H1 (cell line): ENCODE measurements at regions not wholly inside any gene's neighbourhood (a gene's known extent, or its start where the extent isn't known, plus 50 kb on each side); places are given as distances from the start of the nearest gene placed in this dataset.

Experiments
- CTCF ChIA-PET: fragments of 300-600 bp; sonication (Branson Sonifier 250); formaldehyde crosslinking; loops from one replicate; lab custom pipeline; 2021; ENCODE audit not compliant: partially characterized antibody; lab: Charles Lee
- POLR2A ChIA-PET: fragments of 300-600 bp; sonication (Branson Sonifier 250); formaldehyde crosslinking; loops from one replicate; lab custom pipeline; 2021; ENCODE audit warnings: inconsistent platforms; ENCODE audit not compliant: partially characterized antibody; lab: Charles Lee
- DNase-seq, 2 experiments: peaks; one replicate each; pipeline versions ENCODE4 v3.0.0 to v3.0.0-alpha.2; 2010 to 2022; ENCODE audit warnings: low spot score in 2 of 2, low read depth in 1 of 2, mixed read lengths in 1 of 2
- FAIRE-seq: peaks from 2 replicates; lab custom pipeline; 2011; peaks lifted over from hg19 to GRCh38; lab: Jason Lieb, UNC
- H2AFZ ChIP-seq: 2 replicates; pipeline ENCODE4 v1.8.1; 2012; ENCODE audit warnings: low read length, inconsistent platforms
- H2AK5ac ChIP-seq: 2 replicates; pipeline ENCODE4 v1.6.1; 2013; ENCODE audit warnings: low read depth, low read length
- H2BK120ac ChIP-seq: replicated peaks from 2 replicates; pipeline ENCODE3; 2013; ENCODE audit warnings: low read depth, low read length, inconsistent platforms
- H2BK12ac ChIP-seq: 2 replicates; pipeline ENCODE4 v1.6.1; 2013; ENCODE audit warnings: low read depth, low read length
- H2BK15ac ChIP-seq: 2 replicates; pipeline ENCODE4 v1.6.1; 2013; ENCODE audit warnings: low read length
- H2BK20ac ChIP-seq: 2 replicates; pipeline ENCODE4 v1.6.1; 2013; ENCODE audit warnings: low read length
- H2BK5ac ChIP-seq: 2 replicates; pipeline ENCODE4 v1.6.1; 2013; ENCODE audit warnings: low read depth, low read length
- H3K14ac ChIP-seq: 2 replicates; pipeline ENCODE4 v1.6.1; 2013; ENCODE audit warnings: inconsistent platforms; ENCODE audit not compliant: insufficient read length
- H3K18ac ChIP-seq: 2 replicates; pipeline ENCODE4 v1.6.1; 2013; ENCODE audit warnings: low read length; ENCODE audit errors: extremely low read depth
- H3K23ac ChIP-seq: 2 replicates; pipeline ENCODE4 v1.6.1; 2013; ENCODE audit warnings: inconsistent platforms; ENCODE audit not compliant: insufficient read length
- H3K23me2 ChIP-seq: 2 replicates; pipeline ENCODE4 v1.6.1; 2013; ENCODE audit warnings: low read depth, low read length
- H3K27ac ChIP-seq: 2 replicates; pipeline ENCODE4 v1.6.1; 2011; ENCODE audit warnings: low read depth, low read length, inconsistent platforms
- H3K27me3 ChIP-seq, 4 experiments: replicated peaks in 1 of 4; 1 replicate in 1 of 4; 2 replicates in 3 of 4; pipeline versions ENCODE4 v1.6.1 to v1.8.1; 2011 to 2013; ENCODE audit warnings: low read length in 3 of 4, mild to moderate bottlenecking in 3 of 4, inconsistent platforms in 2 of 4, mixed read lengths in 2 of 4, moderate library complexity in 1 of 4; ENCODE audit not compliant: control insufficient read depth in 3 of 4, insufficient read depth in 3 of 4; ENCODE audit errors: extremely low read depth in 1 of 4
- H3K36me3 ChIP-seq, 4 experiments: 2 replicates each; pipeline versions ENCODE4 v1.6.1 to v1.8.1; 2011 to 2013; ENCODE audit warnings: mild to moderate bottlenecking in 4 of 4, low read length in 3 of 4, moderate library complexity in 2 of 4, control low read depth in 1 of 4, inconsistent platforms in 1 of 4; ENCODE audit not compliant: insufficient read depth in 4 of 4, control insufficient read depth in 2 of 4
- H3K4ac ChIP-seq: replicated peaks from 2 replicates; pipeline ENCODE3; 2013; ENCODE audit warnings: low read length, low read depth, mixed read lengths, inconsistent platforms; ENCODE audit not compliant: insufficient read length
- H3K4me1 ChIP-seq, 4 experiments: replicated peaks in 1 of 4; 1 replicate in 1 of 4; 2 replicates in 3 of 4; pipeline versions ENCODE4 v1.6.1 to v1.8.1; 2011 to 2013; ENCODE audit warnings: low read length in 3 of 4, inconsistent platforms in 2 of 4, mixed read lengths in 1 of 4; ENCODE audit not compliant: insufficient read depth in 4 of 4, control insufficient read depth in 3 of 4
- H3K4me2 ChIP-seq, 2 experiments: 2 replicates each; pipeline versions ENCODE4 v1.6.1 to v1.8.1; 2011 to 2013; ENCODE audit warnings: low read depth in 2 of 2, low read length in 2 of 2, control low read depth in 1 of 2, inconsistent platforms in 1 of 2, mild to moderate bottlenecking in 1 of 2; ENCODE audit not compliant: insufficient read depth in 1 of 2
- H3K4me3 ChIP-seq, 4 experiments: fragments of 200-600, 300-600 bp in 1 of 4; sonication (generic), shearing (Covaris generic), sonication (Bioruptor Twin) in 1 of 4; 2 replicates each; pipeline versions ENCODE4 v1.5.1 to v1.8.1; 2011 to 2016; ENCODE audit warnings: low read length in 4 of 4, low read depth in 3 of 4, control low read depth in 2 of 4, inconsistent platforms in 2 of 4, mild to moderate bottlenecking in 2 of 4, mixed read lengths in 1 of 4, moderate library complexity in 1 of 4; ENCODE audit not compliant: insufficient read depth in 2 of 4; ENCODE audit errors: extremely low read depth in 1 of 4
- H3K56ac ChIP-seq: replicated peaks from 2 replicates; pipeline ENCODE3; 2013; ENCODE audit warnings: low read depth, mild to moderate bottlenecking, mixed read lengths, low read length, inconsistent platforms; ENCODE audit not compliant: insufficient read length
- H3K79me1 ChIP-seq: 2 replicates; pipeline ENCODE4 v1.6.1; 2013; ENCODE audit warnings: low read depth, low read length, control low read depth
- H3K79me2 ChIP-seq, 2 experiments: 2 replicates each; pipeline versions ENCODE4 v1.6.1 to v1.8.1; 2012 to 2013; ENCODE audit warnings: low read length in 2 of 2, mild to moderate bottlenecking in 2 of 2, inconsistent platforms in 1 of 2; ENCODE audit not compliant: insufficient read depth in 2 of 2, control insufficient read depth in 1 of 2
- H3K9ac ChIP-seq, 4 experiments: replicated peaks in 1 of 4; 1 replicate in 1 of 4; 2 replicates in 3 of 4; pipeline versions ENCODE4 v1.6.1 to v1.8.1; 2011 to 2013; ENCODE audit warnings: low read depth in 3 of 4, low read length in 3 of 4, control low read depth in 2 of 4, mild to moderate bottlenecking in 2 of 4, moderate library complexity in 2 of 4, inconsistent platforms in 1 of 4; ENCODE audit errors: extremely low read depth in 1 of 4
- H3K9me3 ChIP-seq, 2 experiments: 2 replicates each; pipeline versions ENCODE4 v1.6.1 to v1.8.1; 2012 to 2013; ENCODE audit warnings: mild to moderate bottlenecking in 2 of 2, moderate library complexity in 2 of 2, control low read depth in 1 of 2, inconsistent platforms in 1 of 2, low read depth in 1 of 2, low read length in 1 of 2, mixed read lengths in 1 of 2; ENCODE audit not compliant: insufficient read depth in 2 of 2
- H4K20me1 ChIP-seq, 2 experiments: replicated peaks in 1 of 2; 2 replicates each; pipeline versions ENCODE3 to v1.8.1; 2011 to 2013; ENCODE audit warnings: inconsistent platforms in 2 of 2, low read length in 2 of 2, mild to moderate bottlenecking in 1 of 2; ENCODE audit not compliant: insufficient read depth in 2 of 2, control insufficient read depth in 1 of 2
- H4K5ac ChIP-seq: 2 replicates; pipeline ENCODE4 v1.6.1; 2013; ENCODE audit warnings: low read length, low read depth, mixed read lengths, inconsistent platforms; ENCODE audit not compliant: insufficient read length
- H4K8ac ChIP-seq: 2 replicates; pipeline ENCODE4 v1.8.0; 2013; ENCODE audit warnings: mild to moderate bottlenecking, moderate library complexity, low read length, inconsistent platforms; ENCODE audit not compliant: insufficient read depth; ENCODE audit errors: extremely low read depth
- H4K91ac ChIP-seq: replicated peaks from 2 replicates; pipeline ENCODE3; 2013; ENCODE audit warnings: low read length, mixed read lengths, inconsistent platforms; ENCODE audit not compliant: insufficient read length
- BACH1 ChIP-seq: IDR thresholded peaks from 2 replicates; pipeline ENCODE4 v1.6.1; 2012; ENCODE audit warnings: low read length, improper control_type of control experiment
- CBX8 ChIP-seq: fragments of 300-800, 300-1000 bp; sonication (generic); IDR thresholded peaks from 2 replicates; pipeline ENCODE4 v1.7.1; 2016; ENCODE audit warnings: low read depth, low read length, borderline replicate concordance
- CTBP2 ChIP-seq: IDR thresholded peaks from 2 replicates; pipeline ENCODE4 v1.7.0; 2011; ENCODE audit warnings: borderline replicate concordance, mild to moderate bottlenecking, moderate library complexity, mixed read lengths, low read length; ENCODE audit not compliant: insufficient read depth, insufficient read length
- EGR1 ChIP-seq: IDR thresholded peaks from 2 replicates; pipeline ENCODE4 v1.6.1; 2011; ENCODE audit warnings: low read depth, low read length, borderline replicate concordance
- JUND ChIP-seq: IDR thresholded peaks from 2 replicates; pipeline ENCODE4 v1.6.1; 2011; ENCODE audit warnings: mild to moderate bottlenecking, improper control_type of control experiment, low read length
- MAFK ChIP-seq: IDR thresholded peaks from 2 replicates; pipeline ENCODE4 v1.6.1; 2012; ENCODE audit warnings: low read depth, mild to moderate bottlenecking, improper control_type of control experiment, low read length
- NRF1 ChIP-seq: IDR thresholded peaks from 2 replicates; pipeline ENCODE4 v1.6.1; 2011; ENCODE audit warnings: mild to moderate bottlenecking, low read depth, low read length, improper control_type of control experiment
- POU5F1 ChIP-seq: IDR thresholded peaks from 2 replicates; pipeline ENCODE4 v1.6.1; 2011; ENCODE audit warnings: low read depth, mild to moderate bottlenecking, low read length, moderate library complexity
- RAD21 ChIP-seq, 2 experiments: IDR thresholded peaks in 1 of 2; conservative IDR thresholded peaks in 1 of 2; 2 replicates each; pipeline ENCODE4 v1.6.1; 2011; ENCODE audit warnings: low read depth in 2 of 2, low read length in 2 of 2, improper control_type of control experiment in 1 of 2, inconsistent platforms in 1 of 2, mild to moderate bottlenecking in 1 of 2, moderate library complexity in 1 of 2
- SIX5 ChIP-seq: IDR thresholded peaks from 2 replicates; pipeline ENCODE4 v1.6.1; 2011; ENCODE audit warnings: mild to moderate bottlenecking, low read depth, low read length
- SUZ12 ChIP-seq: fragments of 200-600 bp; sonication (generic); IDR thresholded peaks from 2 replicates; pipeline ENCODE4 v1.6.1; 2012; ENCODE audit warnings: mild to moderate bottlenecking, inconsistent platforms, low read length, moderate library complexity, mixed read lengths
- YY1 ChIP-seq: IDR thresholded peaks from 2 replicates; pipeline ENCODE4 v1.6.1; 2011; ENCODE audit warnings: low read depth, mild to moderate bottlenecking, low read length
- WGBS, 2 experiments: shearing (Covaris generic) in 1 of 2; methylation state at CpG; one replicate each; pipeline versions ENCODE4 v1.1.6 to v1.1.7; 2013 to 2015; ENCODE audit warnings: low lambda C conversion rate in 2 of 2, mixed read lengths in 2 of 2, inconsistent platforms in 1 of 2, low coverage in 1 of 2, missing lambda C conversion rate in 1 of 2; ENCODE audit not compliant: insufficient replicate concordance in 2 of 2, insufficient coverage in 1 of 2, insufficient read length in 1 of 2; ENCODE audit errors: extremely low coverage in 1 of 2, missing lambda C conversion rate in 1 of 2; 5-methylcytosine and 5-hydroxymethylcytosine counted together
- TF ChIP-seq, protein P1 (sequence below): IDR thresholded peaks from 2 replicates; pipeline ENCODE4 v1.6.1; 2012; ENCODE audit warnings: inconsistent platforms
- TF ChIP-seq, protein P2 (sequence below): IDR thresholded peaks from 2 replicates; pipeline ENCODE4 v1.6.1; 2011; ENCODE audit warnings: low read length, improper control_type of control experiment

GRCh38 chr2:221210686-221211085 lies 361.4 kb downstream of the EPHA4 start:
- Histone ChIP-seq H3K27me3 (no peaks in the 10 kb centered on the region), H4K91ac (no peak overlapping the region), H4K20me1 (no peaks in the 10 kb centered on the region), H2BK5ac (no peak overlapping the region), H2AK5ac (no peak overlapping the region), H3K18ac (no peak overlapping the region), H2AFZ (no peak overlapping the region), H3K4me1 (no peaks in the 10 kb centered on the region), H3K79me1 (no peaks in the 10 kb centered on the region), H2BK20ac (no peak overlapping the region), H3K56ac (no peak overlapping the region), H3K23ac (no peak overlapping the region), H2BK12ac (no peak overlapping the region), H3K4ac (no peak overlapping the region), H3K27ac (no peak overlapping the region), H3K4me2 (no peak overlapping the region), H4K5ac (no peak overlapping the region), H2BK15ac (no peak overlapping the region), H3K4me3 (no peak overlapping the region), H2BK120ac (no peak overlapping the region), H3K9me3 (no peaks in the 10 kb centered on the region), H3K79me2 (no peaks in the 10 kb centered on the region), H3K36me3 (no peaks in the 10 kb centered on the region), H3K14ac (no peak overlapping the region), H4K8ac (no peak overlapping the region), H3K23me2 (no peaks in the 10 kb centered on the region), H3K9ac (no peak overlapping the region)
- ChIA-PET CTCF (interaction anchor here (0.8 to 1.5 kb wide), 2 partner anchors 33 to 69 kb away, joined by 3 read pairs; no protein-coding TSS in a partner anchor), POLR2A (no interaction called here)
- no peak for FAIRE-seq
- 97% methylated on average over 2 of the region's 2 CpGs; no CpG with 5 or more reads in 1 of the 2 experiments for WGBS, 2 experiments
- DNase-seq = no peak
- no peak for TF ChIP-seq EGR1
- TF ChIP-seq, protein P1, sequence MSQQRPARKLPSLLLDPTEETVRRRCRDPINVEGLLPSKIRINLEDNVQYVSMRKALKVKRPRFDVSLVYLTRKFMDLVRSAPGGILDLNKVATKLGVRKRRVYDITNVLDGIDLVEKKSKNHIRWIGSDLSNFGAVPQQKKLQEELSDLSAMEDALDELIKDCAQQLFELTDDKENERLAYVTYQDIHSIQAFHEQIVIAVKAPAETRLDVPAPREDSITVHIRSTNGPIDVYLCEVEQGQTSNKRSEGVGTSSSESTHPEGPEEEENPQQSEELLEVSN = no peak
- TF ChIP-seq SUZ12 = no peak
- TF ChIP-seq NRF1 = no peak
- no peak for TF ChIP-seq BACH1
- TF ChIP-seq SIX5 = no peak
- no peak for TF ChIP-seq CBX8
- TF ChIP-seq YY1 = no peak
- TF ChIP-seq JUND = no peak
- no peak for TF ChIP-seq CTBP2
- no peak for TF ChIP-seq MAFK
- TF ChIP-seq, protein P2, sequence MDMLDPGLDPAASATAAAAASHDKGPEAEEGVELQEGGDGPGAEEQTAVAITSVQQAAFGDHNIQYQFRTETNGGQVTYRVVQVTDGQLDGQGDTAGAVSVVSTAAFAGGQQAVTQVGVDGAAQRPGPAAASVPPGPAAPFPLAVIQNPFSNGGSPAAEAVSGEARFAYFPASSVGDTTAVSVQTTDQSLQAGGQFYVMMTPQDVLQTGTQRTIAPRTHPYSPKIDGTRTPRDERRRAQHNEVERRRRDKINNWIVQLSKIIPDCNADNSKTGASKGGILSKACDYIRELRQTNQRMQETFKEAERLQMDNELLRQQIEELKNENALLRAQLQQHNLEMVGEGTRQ = no peak
- TF ChIP-seq RAD21 (IDR thresholded peaks at IDR 0.05 in 1 of 2, conservative IDR thresholded peaks at IDR 0.05 in 1 of 2; ENCODE audit: low read depth in 2 of 2, low read length in 2 of 2) = no peak
- TF ChIP-seq POU5F1 = no peak
